CD4-positive, alpha-beta memory T cell (primary cell): ENCODE measurements at regions not wholly inside any gene's neighbourhood (a gene's known extent, or its start where the extent isn't known, plus 50 kb on each side); places are given as distances from the start of the nearest gene placed in this dataset.

Experiments
- CTCF ChIA-PET: fragments of 350-600 bp; sonication (Branson Sonifier 250); formaldehyde crosslinking; loops from one replicate; lab custom pipeline; 2021; ENCODE audit warnings: inconsistent platforms; ENCODE audit not compliant: partially characterized antibody; lab: Charles Lee
- POLR2A ChIA-PET: fragments of 350-600 bp; sonication (Branson Sonifier 250); formaldehyde crosslinking; loops from one replicate; lab custom pipeline; 2021; ENCODE audit not compliant: partially characterized antibody; lab: Charles Lee
- DNase-seq, 5 donors: peaks; one replicate each; pipeline versions ENCODE4 v3.0.0 to v3.0.0-alpha.2; 2020 to 2022; ENCODE audit warnings: mixed read lengths in 1 of 5
- H3K27ac ChIP-seq: one replicate; pipeline ENCODE4 v1.7.0; 2013; ENCODE audit warnings: low read depth, low read length
- H3K27me3 ChIP-seq: 2 replicates; pipeline ENCODE4 v1.7.0; 2013; ENCODE audit warnings: mild to moderate bottlenecking, low read length, moderate library complexity; ENCODE audit not compliant: insufficient read depth
- H3K36me3 ChIP-seq: 2 replicates; pipeline ENCODE4 v1.7.0; 2013; ENCODE audit warnings: mild to moderate bottlenecking, low read length, moderate library complexity; ENCODE audit not compliant: insufficient read depth
- H3K4me1 ChIP-seq: 2 replicates; pipeline ENCODE4 v1.7.0; 2013; ENCODE audit warnings: mild to moderate bottlenecking, low read length, moderate library complexity; ENCODE audit not compliant: insufficient read depth
- H3K4me3 ChIP-seq, 2 donors: one replicate each; pipeline ENCODE4 v1.7.0; 2013; ENCODE audit warnings: low read length in 2 of 2, mild to moderate bottlenecking in 1 of 2
- H3K9me3 ChIP-seq, 2 donors: one replicate each; pipeline ENCODE4 v1.7.0; 2013; ENCODE audit warnings: low read length in 2 of 2, control low read depth in 1 of 2; ENCODE audit not compliant: control insufficient read depth in 1 of 2
- H3K27ac Mint-ChIP-seq, 7 donors: one replicate each; pipeline ENCODE4 v1.8.0; 2020 to 2021; ENCODE audit warnings: mixed read lengths in 7 of 7, mild to moderate bottlenecking in 6 of 7, inconsistent platforms in 3 of 7, moderate library complexity in 3 of 7
- H3K27me3 Mint-ChIP-seq, 2 donors: one replicate each; pipeline ENCODE4 v1.8.0; 2020 to 2021; ENCODE audit warnings: mixed read lengths in 2 of 2
- H3K36me3 Mint-ChIP-seq, 2 donors: one replicate each; pipeline ENCODE4 v1.8.0; 2020 to 2021; ENCODE audit warnings: mixed read lengths in 2 of 2, inconsistent platforms in 1 of 2, mild to moderate bottlenecking in 1 of 2
- H3K4me1 Mint-ChIP-seq, 4 donors: one replicate each; pipeline ENCODE4 v1.8.0; 2020 to 2021; ENCODE audit warnings: mixed read lengths in 4 of 4, mild to moderate bottlenecking in 1 of 4
- H3K4me3 Mint-ChIP-seq, 8 donors: one replicate each; pipeline ENCODE4 v1.8.0; 2020 to 2021; ENCODE audit warnings: mixed read lengths in 8 of 8, mild to moderate bottlenecking in 7 of 8, moderate library complexity in 6 of 8, inconsistent platforms in 3 of 8
- H3K9me3 Mint-ChIP-seq, 8 donors: one replicate each; pipeline ENCODE4 v1.8.0; 2020 to 2021; ENCODE audit warnings: mixed read lengths in 8 of 8, mild to moderate bottlenecking in 5 of 8, inconsistent platforms in 3 of 8, moderate library complexity in 1 of 8
- intact Hi-C: fragments of 100-400 bp; cut with micrococcal nuclease; formaldehyde crosslinking; loops from one replicate; pipeline ENCODE4 v1.15.1; 2023

DNA sequence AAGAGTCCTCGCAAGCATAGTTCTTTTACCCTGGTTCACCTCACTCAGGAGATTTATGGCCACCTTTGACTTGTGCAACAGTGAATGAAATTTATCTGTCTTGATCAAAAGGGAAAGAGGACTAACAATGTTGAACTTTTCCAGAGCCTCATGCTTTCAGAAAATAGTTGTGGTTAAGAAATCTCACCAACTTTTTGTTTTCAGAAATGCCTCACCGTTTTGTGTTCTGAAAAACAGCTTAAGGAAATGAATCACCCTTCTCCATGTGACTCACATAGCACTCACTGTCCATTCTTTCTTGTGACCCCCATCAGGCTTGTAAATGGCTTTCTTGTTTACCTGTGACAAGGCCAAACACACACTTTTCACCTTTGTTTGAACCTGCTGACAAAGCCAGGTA lies 148.6 kb upstream of the FAM3C start:
- Histone ChIP-seq H3K4me3 (no peak overlapping the region), H3K27ac (no peak overlapping the region), H3K27me3 (no peaks in the 10 kb centered on the region), H3K4me1 (no peaks in the 10 kb centered on the region), H3K36me3 (no peaks in the 10 kb centered on the region), H3K9me3 (no peaks in the 10 kb centered on the region)
- H3K36me3 Mint-ChIP-seq = no peaks in the 10 kb centered on the region
- intact Hi-C loops = loop anchor here (5.0 kb wide), 2 partner anchors 437 to 737 kb away; no protein-coding TSS in a partner anchor
- H3K27ac Mint-ChIP-seq = peak overlapping the region in 2 of 7 donors; percentile 4 to 31
- H3K4me1 Mint-ChIP-seq = peaks cover 0 to 6% (median 5%) of the 10 kb centered on the region in 4 donors
- H3K4me3 Mint-ChIP-seq = no peak overlapping the region
- CTCF ChIA-PET = interaction anchor here (0.9 to 3.6 kb wide), 2 partner anchors 146 to 178 kb away, joined by 3 to 26 read pairs; no protein-coding TSS in a partner anchor
- DNase-seq = no peak
- POLR2A ChIA-PET = no interaction called here
- no peaks in the 10 kb centered on the region for H3K9me3 Mint-ChIP-seq
- H3K27me3 Mint-ChIP-seq = peaks cover 0 to 2% of the 10 kb centered on the region in 2 donors

DNA sequence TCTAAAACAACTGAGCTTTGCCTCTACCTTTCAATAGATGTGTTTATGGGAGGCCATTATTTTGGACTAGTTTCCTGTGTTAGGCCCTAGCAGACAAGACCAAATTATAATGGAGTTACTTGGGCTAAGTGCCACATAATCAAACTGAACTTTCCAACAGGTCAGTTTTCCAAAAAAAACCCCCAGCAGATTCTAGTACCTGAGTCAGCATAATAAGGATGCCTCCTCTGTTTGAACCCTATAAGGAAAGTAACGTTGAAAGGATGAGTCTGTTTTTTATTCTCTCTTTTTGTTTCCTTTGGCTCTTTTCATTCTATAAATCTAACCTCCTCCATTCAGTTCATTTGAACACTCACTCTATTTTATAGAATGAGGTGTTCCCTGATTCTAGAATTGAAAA lies 148.1 kb upstream of the FAM3C start:
- CTCF ChIA-PET = interaction anchor here (1.0 to 3.6 kb wide), 2 partner anchors 149 to 178 kb away, joined by 4 to 26 read pairs; partner anchors contain the start of gene FAM3C
- Mint-ChIP-seq H3K4me3 (no peak overlapping the region), H3K27ac (peak overlapping the region in 2 of 7 donors; percentile 4 to 64), H3K27me3 (peaks cover 0 to 2% of the 10 kb centered on the region in 2 donors), H3K4me1 (peaks cover 0 to 6% (median 5%) of the 10 kb centered on the region in 4 donors), H3K36me3 (no peaks in the 10 kb centered on the region), H3K9me3 (no peaks in the 10 kb centered on the region)
- Histone ChIP-seq H3K4me3 (no peak overlapping the region), H3K4me1 (no peaks in the 10 kb centered on the region), H3K9me3 (no peaks in the 10 kb centered on the region), H3K36me3 (no peaks in the 10 kb centered on the region), H3K27me3 (no peaks in the 10 kb centered on the region), H3K27ac (no peak overlapping the region)
- POLR2A ChIA-PET = no interaction called here
- no peak for DNase-seq
- intact Hi-C loops = no loop called here

DNA sequence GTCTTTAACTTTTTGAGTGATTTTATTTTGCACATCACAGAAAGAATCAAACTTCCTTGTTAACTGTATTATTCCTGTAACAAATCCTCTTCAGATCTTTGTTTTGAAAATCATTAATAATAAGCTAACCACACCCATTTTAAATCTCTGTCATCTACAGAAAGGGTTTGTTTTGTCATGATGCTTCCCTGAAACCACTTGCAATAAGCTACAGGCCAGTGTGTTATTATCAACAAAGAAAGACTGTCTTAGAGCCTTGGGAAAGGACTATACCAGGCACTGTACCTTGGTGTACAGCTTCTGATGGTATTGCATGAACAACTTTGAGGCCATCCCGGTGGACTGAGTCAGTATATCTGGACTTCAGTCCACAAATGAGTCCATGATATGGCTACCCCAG lies 145.3 kb upstream of the FAM3C start:
- Mint-ChIP-seq H3K36me3 (no peaks in the 10 kb centered on the region), H3K27me3 (peaks cover 1 to 3% of the 10 kb centered on the region in 2 donors), H3K27ac (no peak overlapping the region), H3K4me1 (peaks cover 0 to 6% (median 5%) of the 10 kb centered on the region in 4 donors), H3K9me3 (no peaks in the 10 kb centered on the region), H3K4me3 (no peak overlapping the region)
- Histone ChIP-seq H3K27ac (no peak overlapping the region), H3K4me1 (no peaks in the 10 kb centered on the region), H3K4me3 (no peak overlapping the region), H3K9me3 (no peaks in the 10 kb centered on the region), H3K36me3 (no peaks in the 10 kb centered on the region), H3K27me3 (no peaks in the 10 kb centered on the region)
- intact Hi-C loops = no loop called here
- ChIA-PET POLR2A (no interaction called here), CTCF (interaction anchor here (0.8 to 1.3 kb wide), 3 partner anchors 11 to 175 kb away, joined by 3 read pairs; no protein-coding TSS in a partner anchor)
- DNase-seq = no peak

DNA sequence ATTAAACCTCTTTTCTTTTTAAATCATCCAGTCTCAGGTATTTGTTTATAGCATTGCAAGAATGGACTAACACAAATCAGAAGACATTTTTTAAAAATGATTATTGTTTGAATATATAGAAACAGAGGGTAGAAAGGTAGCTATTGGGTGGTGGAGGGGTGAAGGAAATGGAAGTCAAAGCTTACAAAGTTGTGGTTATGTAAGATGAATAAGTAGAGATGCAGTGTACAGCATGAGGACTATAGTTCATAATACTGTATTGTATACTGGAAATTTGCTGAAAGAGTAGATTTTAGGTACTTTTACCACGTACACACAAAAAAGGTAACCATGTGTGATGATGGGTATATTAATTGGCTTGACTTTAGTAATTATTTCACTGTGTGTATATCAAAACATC lies 144.0 kb upstream of the FAM3C start:
- Mint-ChIP-seq H3K9me3 (no peaks in the 10 kb centered on the region), H3K27me3 (peaks cover 1 to 3% of the 10 kb centered on the region in 2 donors), H3K4me3 (no peak overlapping the region), H3K27ac (peak overlapping the region in 1 of 7 donors; percentile 2), H3K36me3 (no peaks in the 10 kb centered on the region), H3K4me1 (peaks cover 0 to 5% (median 3%) of the 10 kb centered on the region in 4 donors)
- Histone ChIP-seq H3K36me3 (no peaks in the 10 kb centered on the region), H3K4me1 (no peaks in the 10 kb centered on the region), H3K4me3 (no peak overlapping the region), H3K27ac (no peak overlapping the region), H3K9me3 (no peaks in the 10 kb centered on the region), H3K27me3 (no peaks in the 10 kb centered on the region)
- POLR2A ChIA-PET = no interaction called here
- intact Hi-C loops = no loop called here
- no peak for DNase-seq
- CTCF ChIA-PET = no interaction called here

DNA sequence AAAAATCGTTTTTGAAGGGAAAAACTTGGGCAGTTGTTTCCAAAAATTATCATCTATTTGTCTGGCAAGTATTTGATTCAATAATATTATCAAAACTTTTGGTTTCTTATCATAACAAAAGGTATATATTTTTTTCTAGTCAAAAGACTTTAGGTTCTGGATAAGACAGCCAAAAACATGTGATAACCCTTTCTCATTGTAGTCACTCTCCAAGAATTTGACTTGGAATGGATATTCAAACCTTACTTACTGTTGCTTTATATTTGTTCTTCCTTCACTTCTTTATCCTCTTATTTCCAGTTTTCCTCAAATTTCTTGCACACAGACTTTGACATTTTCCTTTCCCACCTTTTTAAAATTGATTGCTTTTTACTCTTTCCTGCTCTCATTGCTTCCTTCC lies 140.9 kb upstream of the FAM3C start:
- intact Hi-C loops = no loop called here
- H3K36me3 Mint-ChIP-seq = no peaks in the 10 kb centered on the region
- no peaks in the 10 kb centered on the region for H3K4me1 Mint-ChIP-seq
- H3K9me3 Mint-ChIP-seq = no peaks in the 10 kb centered on the region
- DNase-seq = no peak
- H3K27ac Mint-ChIP-seq = no peak overlapping the region
- Histone ChIP-seq H3K4me1 (no peaks in the 10 kb centered on the region), H3K9me3 (no peaks in the 10 kb centered on the region), H3K36me3 (no peaks in the 10 kb centered on the region), H3K4me3 (no peak overlapping the region), H3K27me3 (no peaks in the 10 kb centered on the region), H3K27ac (no peak overlapping the region)
- ChIA-PET POLR2A (no interaction called here), CTCF (interaction anchor here (1.2 kb wide), 1 partner anchor 170 kb away, joined by 3 read pairs; no protein-coding TSS in a partner anchor)
- H3K4me3 Mint-ChIP-seq = no peak overlapping the region
- H3K27me3 Mint-ChIP-seq = peaks cover 1 to 3% of the 10 kb centered on the region in 2 donors

DNA sequence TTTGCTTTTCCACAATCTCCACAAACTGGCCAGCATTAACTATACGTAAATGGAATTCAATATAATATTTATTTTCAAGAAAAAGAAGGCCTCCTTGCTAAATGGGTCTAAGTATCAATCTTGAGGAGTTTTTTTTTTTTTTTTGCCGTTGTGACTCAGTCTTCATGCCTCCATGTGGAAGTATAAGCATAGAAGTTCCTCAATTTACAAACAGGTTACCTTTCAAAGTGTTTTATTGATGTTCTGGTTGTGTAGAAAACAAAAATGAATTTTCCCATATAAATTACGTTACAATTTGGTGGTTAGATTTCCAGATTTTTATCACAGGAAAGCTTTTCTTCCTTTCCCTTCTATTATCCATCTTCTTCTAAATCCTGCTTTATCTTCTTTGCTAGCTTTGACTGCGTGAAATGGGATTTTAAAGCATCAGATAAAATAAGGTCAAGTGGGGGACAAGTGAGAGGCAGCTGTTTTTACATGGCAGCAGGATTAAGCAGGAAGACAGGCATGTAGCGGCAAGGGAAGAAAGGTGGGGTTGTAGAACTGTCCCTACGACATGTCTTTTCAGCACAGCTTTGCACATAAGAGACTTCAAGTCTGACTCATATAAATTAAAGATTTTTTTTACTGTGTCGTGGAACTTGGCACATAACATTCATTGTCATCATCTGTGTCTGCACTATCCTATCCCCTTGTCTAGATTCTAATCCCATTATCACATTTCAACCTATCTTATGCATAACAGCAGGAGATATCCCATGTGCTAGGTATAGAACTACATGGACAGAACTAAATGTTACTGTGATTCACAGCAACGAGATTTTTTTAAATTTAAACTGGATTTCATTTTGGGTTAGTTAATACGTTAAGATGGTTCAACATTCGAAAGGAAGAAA lies 135.3 kb upstream of the FAM3C start:
- CTCF ChIA-PET = interaction anchor here (0.8 to 1.7 kb wide), 4 partner anchors 17 to 162 kb away, joined by 3 to 5 read pairs (median 4); partner anchors contain the start of gene FAM3C
- Mint-ChIP-seq H3K4me3 (no peak overlapping the region), H3K4me1 (peaks cover 4 to 13% (median 5%) of the 10 kb centered on the region in 4 donors), H3K27ac (peak overlapping the region in 2 of 7 donors; percentile 9 to 28), H3K9me3 (no peaks in the 10 kb centered on the region), H3K36me3 (no peaks in the 10 kb centered on the region), H3K27me3 (no peaks in the 10 kb centered on the region)
- POLR2A ChIA-PET = interaction anchor here (0.9 to 1.2 kb wide), 3 partner anchors 93 to 148 kb away, joined by 3 to 4 read pairs (median 3); partner anchors contain the start of gene FAM3C
- Histone ChIP-seq H3K9me3 (no peaks in the 10 kb centered on the region), H3K4me3 (no peak overlapping the region), H3K36me3 (no peaks in the 10 kb centered on the region), H3K27me3 (no peaks in the 10 kb centered on the region), H3K4me1 (no peaks in the 10 kb centered on the region), H3K27ac (no peak overlapping the region)
- intact Hi-C loops = loop anchor here (5.0 kb wide), 1 partner anchor 579 kb away; the partner anchor contains the start of gene ING3
- no peak for DNase-seq
